H1 (cell line): ENCODE measurements at regions not wholly inside any gene's neighbourhood (a gene's known extent, or its start where the extent isn't known, plus 50 kb on each side); places are given as distances from the start of the nearest gene placed in this dataset.
A peak's percentile ranks its signal among the peaks of the same experiment; 100 is the strongest.

Experiments used
- CTCF ChIA-PET: fragments of 300-600 bp; sonication (Branson Sonifier 250); formaldehyde crosslinking; loops from one replicate; lab custom pipeline; 2021; ENCODE audit not compliant: partially characterized antibody; lab: Charles Lee
- POLR2A ChIA-PET: fragments of 300-600 bp; sonication (Branson Sonifier 250); formaldehyde crosslinking; loops from one replicate; lab custom pipeline; 2021; ENCODE audit warnings: inconsistent platforms; ENCODE audit not compliant: partially characterized antibody; lab: Charles Lee
- DNase-seq, 2 experiments: peaks; one replicate each; pipeline versions ENCODE4 v3.0.0 to v3.0.0-alpha.2; 2010 to 2022; ENCODE audit warnings: low spot score in 2 of 2, low read depth in 1 of 2, mixed read lengths in 1 of 2
- FAIRE-seq: peaks from 2 replicates; lab custom pipeline; 2011; peaks lifted over from hg19 to GRCh38; lab: Jason Lieb, UNC
- H2AFZ ChIP-seq: 2 replicates; pipeline ENCODE4 v1.8.1; 2012; ENCODE audit warnings: low read length, inconsistent platforms
- H2AK5ac ChIP-seq: 2 replicates; pipeline ENCODE4 v1.6.1; 2013; ENCODE audit warnings: low read depth, low read length
- H2BK120ac ChIP-seq: replicated peaks from 2 replicates; pipeline ENCODE3; 2013; ENCODE audit warnings: low read depth, low read length, inconsistent platforms
- H2BK12ac ChIP-seq: 2 replicates; pipeline ENCODE4 v1.6.1; 2013; ENCODE audit warnings: low read depth, low read length
- H2BK15ac ChIP-seq: 2 replicates; pipeline ENCODE4 v1.6.1; 2013; ENCODE audit warnings: low read length
- H2BK20ac ChIP-seq: 2 replicates; pipeline ENCODE4 v1.6.1; 2013; ENCODE audit warnings: low read length
- H2BK5ac ChIP-seq: 2 replicates; pipeline ENCODE4 v1.6.1; 2013; ENCODE audit warnings: low read depth, low read length
- H3K14ac ChIP-seq: 2 replicates; pipeline ENCODE4 v1.6.1; 2013; ENCODE audit warnings: inconsistent platforms; ENCODE audit not compliant: insufficient read length
- H3K18ac ChIP-seq: 2 replicates; pipeline ENCODE4 v1.6.1; 2013; ENCODE audit warnings: low read length; ENCODE audit errors: extremely low read depth
- H3K23ac ChIP-seq: 2 replicates; pipeline ENCODE4 v1.6.1; 2013; ENCODE audit warnings: inconsistent platforms; ENCODE audit not compliant: insufficient read length
- H3K23me2 ChIP-seq: 2 replicates; pipeline ENCODE4 v1.6.1; 2013; ENCODE audit warnings: low read depth, low read length
- H3K27ac ChIP-seq: 2 replicates; pipeline ENCODE4 v1.6.1; 2011; ENCODE audit warnings: low read depth, low read length, inconsistent platforms
- H3K27me3 ChIP-seq, 4 experiments: replicated peaks in 1 of 4; 1 replicate in 1 of 4; 2 replicates in 3 of 4; pipeline versions ENCODE4 v1.6.1 to v1.8.1; 2011 to 2013; ENCODE audit warnings: low read length in 3 of 4, mild to moderate bottlenecking in 3 of 4, inconsistent platforms in 2 of 4, mixed read lengths in 2 of 4, moderate library complexity in 1 of 4; ENCODE audit not compliant: control insufficient read depth in 3 of 4, insufficient read depth in 3 of 4; ENCODE audit errors: extremely low read depth in 1 of 4
- H3K36me3 ChIP-seq, 4 experiments: 2 replicates each; pipeline versions ENCODE4 v1.6.1 to v1.8.1; 2011 to 2013; ENCODE audit warnings: mild to moderate bottlenecking in 4 of 4, low read length in 3 of 4, moderate library complexity in 2 of 4, control low read depth in 1 of 4, inconsistent platforms in 1 of 4; ENCODE audit not compliant: insufficient read depth in 4 of 4, control insufficient read depth in 2 of 4
- H3K4ac ChIP-seq: replicated peaks from 2 replicates; pipeline ENCODE3; 2013; ENCODE audit warnings: low read length, low read depth, mixed read lengths, inconsistent platforms; ENCODE audit not compliant: insufficient read length
- H3K4me1 ChIP-seq, 4 experiments: replicated peaks in 1 of 4; 1 replicate in 1 of 4; 2 replicates in 3 of 4; pipeline versions ENCODE4 v1.6.1 to v1.8.1; 2011 to 2013; ENCODE audit warnings: low read length in 3 of 4, inconsistent platforms in 2 of 4, mixed read lengths in 1 of 4; ENCODE audit not compliant: insufficient read depth in 4 of 4, control insufficient read depth in 3 of 4
- H3K4me2 ChIP-seq, 2 experiments: 2 replicates each; pipeline versions ENCODE4 v1.6.1 to v1.8.1; 2011 to 2013; ENCODE audit warnings: low read depth in 2 of 2, low read length in 2 of 2, control low read depth in 1 of 2, inconsistent platforms in 1 of 2, mild to moderate bottlenecking in 1 of 2; ENCODE audit not compliant: insufficient read depth in 1 of 2
- H3K4me3 ChIP-seq, 4 experiments: fragments of 200-600, 300-600 bp in 1 of 4; sonication (generic), shearing (Covaris generic), sonication (Bioruptor Twin) in 1 of 4; 2 replicates each; pipeline versions ENCODE4 v1.5.1 to v1.8.1; 2011 to 2016; ENCODE audit warnings: low read length in 4 of 4, low read depth in 3 of 4, control low read depth in 2 of 4, inconsistent platforms in 2 of 4, mild to moderate bottlenecking in 2 of 4, mixed read lengths in 1 of 4, moderate library complexity in 1 of 4; ENCODE audit not compliant: insufficient read depth in 2 of 4; ENCODE audit errors: extremely low read depth in 1 of 4
- H3K56ac ChIP-seq: replicated peaks from 2 replicates; pipeline ENCODE3; 2013; ENCODE audit warnings: low read depth, mild to moderate bottlenecking, mixed read lengths, low read length, inconsistent platforms; ENCODE audit not compliant: insufficient read length
- H3K79me1 ChIP-seq: 2 replicates; pipeline ENCODE4 v1.6.1; 2013; ENCODE audit warnings: low read depth, low read length, control low read depth
- H3K79me2 ChIP-seq, 2 experiments: 2 replicates each; pipeline versions ENCODE4 v1.6.1 to v1.8.1; 2012 to 2013; ENCODE audit warnings: low read length in 2 of 2, mild to moderate bottlenecking in 2 of 2, inconsistent platforms in 1 of 2; ENCODE audit not compliant: insufficient read depth in 2 of 2, control insufficient read depth in 1 of 2
- H3K9ac ChIP-seq, 4 experiments: replicated peaks in 1 of 4; 1 replicate in 1 of 4; 2 replicates in 3 of 4; pipeline versions ENCODE4 v1.6.1 to v1.8.1; 2011 to 2013; ENCODE audit warnings: low read depth in 3 of 4, low read length in 3 of 4, control low read depth in 2 of 4, mild to moderate bottlenecking in 2 of 4, moderate library complexity in 2 of 4, inconsistent platforms in 1 of 4; ENCODE audit errors: extremely low read depth in 1 of 4
- H3K9me3 ChIP-seq, 2 experiments: 2 replicates each; pipeline versions ENCODE4 v1.6.1 to v1.8.1; 2012 to 2013; ENCODE audit warnings: mild to moderate bottlenecking in 2 of 2, moderate library complexity in 2 of 2, control low read depth in 1 of 2, inconsistent platforms in 1 of 2, low read depth in 1 of 2, low read length in 1 of 2, mixed read lengths in 1 of 2; ENCODE audit not compliant: insufficient read depth in 2 of 2
- H4K20me1 ChIP-seq, 2 experiments: replicated peaks in 1 of 2; 2 replicates each; pipeline versions ENCODE3 to v1.8.1; 2011 to 2013; ENCODE audit warnings: inconsistent platforms in 2 of 2, low read length in 2 of 2, mild to moderate bottlenecking in 1 of 2; ENCODE audit not compliant: insufficient read depth in 2 of 2, control insufficient read depth in 1 of 2
- H4K5ac ChIP-seq: 2 replicates; pipeline ENCODE4 v1.6.1; 2013; ENCODE audit warnings: low read length, low read depth, mixed read lengths, inconsistent platforms; ENCODE audit not compliant: insufficient read length
- H4K8ac ChIP-seq: 2 replicates; pipeline ENCODE4 v1.8.0; 2013; ENCODE audit warnings: mild to moderate bottlenecking, moderate library complexity, low read length, inconsistent platforms; ENCODE audit not compliant: insufficient read depth; ENCODE audit errors: extremely low read depth
- H4K91ac ChIP-seq: replicated peaks from 2 replicates; pipeline ENCODE3; 2013; ENCODE audit warnings: low read length, mixed read lengths, inconsistent platforms; ENCODE audit not compliant: insufficient read length
- CBX8 ChIP-seq: fragments of 300-800, 300-1000 bp; sonication (generic); IDR thresholded peaks from 2 replicates; pipeline ENCODE4 v1.7.1; 2016; ENCODE audit warnings: low read depth, low read length, borderline replicate concordance
- CHD1 ChIP-seq: IDR thresholded peaks from 2 replicates; pipeline ENCODE4 v1.6.1; 2012; ENCODE audit warnings: low read depth, low read length, improper control_type of control experiment
- CREB1 ChIP-seq: IDR thresholded peaks from 2 replicates; pipeline ENCODE4 v1.6.1; 2012; ENCODE audit warnings: inconsistent platforms
- EGR1 ChIP-seq: IDR thresholded peaks from 2 replicates; pipeline ENCODE4 v1.6.1; 2011; ENCODE audit warnings: low read depth, low read length, borderline replicate concordance
- EP300 ChIP-seq, 2 experiments: IDR thresholded peaks; 1 replicate in 1 of 2; 2 replicates in 1 of 2; pipeline ENCODE4 v1.6.1; 2011 to 2012; ENCODE audit warnings: low read depth in 2 of 2, low read length in 2 of 2, mild to moderate bottlenecking in 2 of 2, borderline replicate concordance in 1 of 2, inconsistent platforms in 1 of 2, moderate library complexity in 1 of 2
- FOSL1 ChIP-seq: IDR thresholded peaks from 2 replicates; pipeline ENCODE4 v1.6.1; 2011; ENCODE audit warnings: mild to moderate bottlenecking, low read depth, low read length, moderate library complexity; ENCODE audit not compliant: insufficient read depth
- HDAC2 ChIP-seq, 2 experiments: fragments of 300-600 bp in 1 of 2; sonication (generic) in 1 of 2; IDR thresholded peaks; 2 replicates each; pipeline ENCODE4 v1.6.1; 2011 to 2012; ENCODE audit warnings: low read depth in 2 of 2, low read length in 2 of 2, mild to moderate bottlenecking in 2 of 2, moderate library complexity in 2 of 2, borderline replicate concordance in 1 of 2, inconsistent platforms in 1 of 2
- JUN ChIP-seq: IDR thresholded peaks from 2 replicates; pipeline ENCODE4 v1.6.1; 2011; ENCODE audit warnings: low read depth, mild to moderate bottlenecking, improper control_type of control experiment, low read length
- POLR2A ChIP-seq, 2 experiments: IDR thresholded peaks; 1 replicate in 1 of 2; 2 replicates in 1 of 2; pipeline ENCODE4 v1.6.1; 2011; ENCODE audit warnings: low read depth in 2 of 2, low read length in 2 of 2, mild to moderate bottlenecking in 2 of 2; ENCODE audit errors: control extremely low read depth in 1 of 2
- RFX5 ChIP-seq: IDR thresholded peaks from 2 replicates; pipeline ENCODE4 v1.6.1; 2011; ENCODE audit warnings: low read depth, low read length, improper control_type of control experiment, borderline replicate concordance
- SUZ12 ChIP-seq: fragments of 200-600 bp; sonication (generic); IDR thresholded peaks from 2 replicates; pipeline ENCODE4 v1.6.1; 2012; ENCODE audit warnings: mild to moderate bottlenecking, inconsistent platforms, low read length, moderate library complexity, mixed read lengths
- TAF7 ChIP-seq: optimal IDR thresholded peaks from 2 replicates; pipeline ENCODE3; 2011; ENCODE audit warnings: low read depth, mild to moderate bottlenecking, inconsistent platforms, low read length, moderate library complexity, borderline replicate concordance
- ZNF274 ChIP-seq: IDR thresholded peaks from 2 replicates; pipeline ENCODE4 v1.7.0; 2012; ENCODE audit warnings: low read length, borderline replicate concordance; ENCODE audit errors: extremely low read depth
- WGBS, 2 experiments: shearing (Covaris generic) in 1 of 2; methylation state at CpG; one replicate each; pipeline versions ENCODE4 v1.1.6 to v1.1.7; 2013 to 2015; ENCODE audit warnings: low lambda C conversion rate in 2 of 2, mixed read lengths in 2 of 2, inconsistent platforms in 1 of 2, low coverage in 1 of 2, missing lambda C conversion rate in 1 of 2; ENCODE audit not compliant: insufficient replicate concordance in 2 of 2, insufficient coverage in 1 of 2, insufficient read length in 1 of 2; ENCODE audit errors: extremely low coverage in 1 of 2, missing lambda C conversion rate in 1 of 2; 5-methylcytosine and 5-hydroxymethylcytosine counted together

DNA sequence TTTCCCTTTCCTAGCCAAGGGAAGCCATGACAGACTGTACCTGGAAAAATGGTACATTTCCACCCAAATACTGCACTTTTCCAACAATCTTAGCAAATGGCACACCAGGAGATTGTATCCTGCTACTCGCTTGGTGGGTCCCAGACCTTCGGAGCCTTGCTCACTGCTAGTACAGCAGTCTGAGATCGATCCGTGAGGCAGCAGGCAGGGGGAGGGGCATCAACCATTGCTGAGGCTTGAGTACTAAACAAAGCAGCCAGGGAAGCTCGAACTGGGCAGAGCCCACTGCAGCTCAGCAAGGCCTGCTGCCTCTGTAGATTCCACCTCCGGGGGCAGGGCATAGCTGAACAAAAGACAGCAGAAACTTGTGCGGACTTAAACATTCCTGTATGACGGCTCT, 218.8 kb downstream of the LRIG3 start:
- H2AK5ac ChIP-seq = no peak overlapping the region

More for the DNA sequence above, 218.8 kb downstream of the LRIG3 start:
- no peak overlapping the region for H3K4ac ChIP-seq
- no peaks in the 10 kb centered on the region for H3K4me1 ChIP-seq
- H2BK20ac ChIP-seq = no peak overlapping the region
- H4K91ac ChIP-seq = no peak overlapping the region
- H4K5ac ChIP-seq = no peak overlapping the region
- ChIA-PET POLR2A (no interaction called here), CTCF (no interaction called here)
- H3K18ac ChIP-seq = no peak overlapping the region
- H2AFZ ChIP-seq = peak overlapping the region; percentile 44; the same call in 1 of the 2 replicates
- H3K79me2 ChIP-seq = no peaks in the 10 kb centered on the region
- no peak overlapping the region for H3K23ac ChIP-seq
- no peak overlapping the region for H3K14ac ChIP-seq
- no peaks in the 10 kb centered on the region; a peak in 1 of 4 replicates for H3K9me3 ChIP-seq
- H3K4me2 ChIP-seq = no peak overlapping the region
- DNase-seq (no peak), FAIRE-seq (no peak)
- TF ChIP-seq CBX8 (no peak), CHD1 (no peak), EGR1 (no peak), CREB1 (no peak), FOSL1 (no peak), EP300 (IDR thresholded peaks at IDR 0.05; ENCODE audit: borderline replicate concordance in 1 of 2, low read depth in 2 of 2, low read length in 2 of 2) (no peak), JUN (no peak), SUZ12 (no peak), POLR2A (IDR thresholded peaks at IDR 0.05; ENCODE audit: control extremely low read depth in 1 of 2, low read depth in 2 of 2, low read length in 2 of 2) (no peak), TAF7 (no peak), HDAC2 (IDR thresholded peaks at IDR 0.05; ENCODE audit: borderline replicate concordance in 1 of 2, low read depth in 2 of 2, low read length in 2 of 2) (no peak), ZNF274 (no peak), RFX5 (no peak)
- H3K27me3 ChIP-seq = no peaks in the 10 kb centered on the region
- H4K8ac ChIP-seq = no peak overlapping the region
- H3K56ac ChIP-seq = no peak overlapping the region
- no peak overlapping the region for H2BK120ac ChIP-seq
- no peak overlapping the region for H2BK5ac ChIP-seq
- H2BK15ac ChIP-seq = no peak overlapping the region
- no peaks in the 10 kb centered on the region for H3K36me3 ChIP-seq
- H3K9ac ChIP-seq = no peak overlapping the region
- no peaks in the 10 kb centered on the region for H4K20me1 ChIP-seq
- H3K4me3 ChIP-seq = no peak overlapping the region
- H3K27ac ChIP-seq = no peak overlapping the region
- H2BK12ac ChIP-seq = no peak overlapping the region
- H3K23me2 ChIP-seq = no peaks in the 10 kb centered on the region
- no peaks in the 10 kb centered on the region for H3K79me1 ChIP-seq
- WGBS, 2 experiments = 88% methylated on average over 8 of the region's 8 CpGs; no CpG with 5 or more reads in 1 of the 2 experiments
